SKM-1 treated with dmso at 0.1 percent for 144 hours (cell line): ENCODE measurements at regions not wholly inside any gene's neighbourhood (a gene's known extent, or its start where the extent isn't known, plus 50 kb on each side); places are given as distances from the start of the nearest gene placed in this dataset.
"Not testable (repeated sequence)": the region's sequence is repeated elsewhere in the genome, so short reads cannot be mapped to it uniquely, and the experiment has no call there.

Source experiments
- DNase-seq: peaks from one replicate; lab custom pipeline; 2025; ENCODE audit not compliant: unreplicated experiment; lab: John Stamatoyannopoulos, UW

- DNase-seq: no peak
Measured at GRCh38 chr4:77220828-77221613, 64.0 kb downstream of the CCNG2 start.

GRCh38 chr4:77225022-77225421 is 68.0 kb downstream of the CCNG2 start:
- no peak for DNase-seq

- DNase-seq: no peak
Measured at GRCh38 chr4:77226939-77227705, 70.1 kb downstream of the CCNG2 start.

- no peak for DNase-seq
Measured at GRCh38 chr4:77229433-77229832, 72.4 kb downstream of the CCNG2 start.

- DNase-seq: no peak
Measured at GRCh38 chr4:77232653-77233052, 75.6 kb downstream of the CCNG2 start.

GRCh38 chr4:77235289-77235854 is 78.4 kb downstream of the CCNG2 start:
- no peak for DNase-seq

- DNase-seq: no peak
Measured at GRCh38 chr4:77236806-77237205, 79.8 kb downstream of the CCNG2 start.

- peak; percentile 56 for DNase-seq
Measured at GRCh38 chr4:77240469-77241066, 83.6 kb downstream of the CCNG2 start.

GRCh38 chr4:77248805-77249204 is 91.8 kb downstream of the CCNG2 start:
- no peak for DNase-seq

- DNase-seq: no peak
Measured at GRCh38 chr4:77251751-77252150, 94.7 kb downstream of the CCNG2 start.

GRCh38 chr4:77263247-77263646 is 106.2 kb downstream of the CCNG2 start:
- no peak for DNase-seq

- not testable (repeated sequence) for DNase-seq
Measured at GRCh38 chr4:77263976-77264375, 107.0 kb downstream of the CCNG2 start.

GRCh38 chr4:77264826-77265225 is 107.8 kb downstream of the CCNG2 start:
- no peak for DNase-seq

- no peak for DNase-seq
Measured at GRCh38 chr4:77268108-77268507, 111.1 kb downstream of the CCNG2 start.

- DNase-seq: no peak
Measured at GRCh38 chr4:77269505-77269904, 112.5 kb downstream of the CCNG2 start.

- no peak for DNase-seq
Measured at GRCh38 chr4:77273412-77273811, 116.4 kb downstream of the CCNG2 start.

GRCh38 chr4:77279114-77279513 is 122.1 kb downstream of the CCNG2 start:
- DNase-seq: not testable (repeated sequence)

GRCh38 chr4:77282305-77282704 is 125.3 kb downstream of the CCNG2 start:
- DNase-seq: no peak

- no peak for DNase-seq
Measured at GRCh38 chr4:77284036-77284435, 127.0 kb downstream of the CCNG2 start.

GRCh38 chr4:77286906-77287305 is 129.9 kb downstream of the CCNG2 start:
- no peak for DNase-seq

GRCh38 chr4:77293426-77293825 is 136.4 kb downstream of the CCNG2 start:
- DNase-seq: no peak

- DNase-seq: not testable (repeated sequence)
Measured at GRCh38 chr4:77300996-77301395, 144.0 kb downstream of the CCNG2 start.
